ENCODE measurements at regions not wholly inside any gene's neighbourhood (a gene's known extent, or its start where the extent isn't known, plus 50 kb on each side); places are given as distances from the start of the nearest gene placed in this dataset.

DNA sequence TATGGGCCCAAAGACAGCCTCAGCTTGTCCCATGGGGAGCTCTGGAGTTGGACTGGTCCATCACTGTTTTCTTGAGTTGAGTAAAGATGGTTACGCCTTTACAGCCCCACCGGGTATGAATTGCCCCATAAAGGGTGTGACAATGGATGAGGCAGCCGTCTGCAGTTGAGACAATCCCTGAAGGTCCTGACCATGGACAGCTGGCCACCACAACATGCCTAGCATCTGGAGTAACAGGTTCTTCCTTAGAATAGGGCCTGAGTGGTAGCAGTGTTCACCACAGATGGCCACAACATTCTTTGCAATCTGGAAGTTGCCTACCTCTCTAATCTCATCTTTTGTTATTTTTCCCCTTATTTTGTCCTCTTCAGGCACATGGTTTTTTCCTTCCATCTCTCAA, 51.5 kb upstream of the HS3ST2 start:
- TF ChIP-seq, protein P1, sequence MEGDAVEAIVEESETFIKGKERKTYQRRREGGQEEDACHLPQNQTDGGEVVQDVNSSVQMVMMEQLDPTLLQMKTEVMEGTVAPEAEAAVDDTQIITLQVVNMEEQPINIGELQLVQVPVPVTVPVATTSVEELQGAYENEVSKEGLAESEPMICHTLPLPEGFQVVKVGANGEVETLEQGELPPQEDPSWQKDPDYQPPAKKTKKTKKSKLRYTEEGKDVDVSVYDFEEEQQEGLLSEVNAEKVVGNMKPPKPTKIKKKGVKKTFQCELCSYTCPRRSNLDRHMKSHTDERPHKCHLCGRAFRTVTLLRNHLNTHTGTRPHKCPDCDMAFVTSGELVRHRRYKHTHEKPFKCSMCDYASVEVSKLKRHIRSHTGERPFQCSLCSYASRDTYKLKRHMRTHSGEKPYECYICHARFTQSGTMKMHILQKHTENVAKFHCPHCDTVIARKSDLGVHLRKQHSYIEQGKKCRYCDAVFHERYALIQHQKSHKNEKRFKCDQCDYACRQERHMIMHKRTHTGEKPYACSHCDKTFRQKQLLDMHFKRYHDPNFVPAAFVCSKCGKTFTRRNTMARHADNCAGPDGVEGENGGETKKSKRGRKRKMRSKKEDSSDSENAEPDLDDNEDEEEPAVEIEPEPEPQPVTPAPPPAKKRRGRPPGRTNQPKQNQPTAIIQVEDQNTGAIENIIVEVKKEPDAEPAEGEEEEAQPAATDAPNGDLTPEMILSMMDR (IDR thresholded peaks at IDR 0.05; ENCODE audit: low read depth, low read length), result no peak
- DNase-seq (ENCODE audit: extremely low read depth, low read depth), result no peak

DNA sequence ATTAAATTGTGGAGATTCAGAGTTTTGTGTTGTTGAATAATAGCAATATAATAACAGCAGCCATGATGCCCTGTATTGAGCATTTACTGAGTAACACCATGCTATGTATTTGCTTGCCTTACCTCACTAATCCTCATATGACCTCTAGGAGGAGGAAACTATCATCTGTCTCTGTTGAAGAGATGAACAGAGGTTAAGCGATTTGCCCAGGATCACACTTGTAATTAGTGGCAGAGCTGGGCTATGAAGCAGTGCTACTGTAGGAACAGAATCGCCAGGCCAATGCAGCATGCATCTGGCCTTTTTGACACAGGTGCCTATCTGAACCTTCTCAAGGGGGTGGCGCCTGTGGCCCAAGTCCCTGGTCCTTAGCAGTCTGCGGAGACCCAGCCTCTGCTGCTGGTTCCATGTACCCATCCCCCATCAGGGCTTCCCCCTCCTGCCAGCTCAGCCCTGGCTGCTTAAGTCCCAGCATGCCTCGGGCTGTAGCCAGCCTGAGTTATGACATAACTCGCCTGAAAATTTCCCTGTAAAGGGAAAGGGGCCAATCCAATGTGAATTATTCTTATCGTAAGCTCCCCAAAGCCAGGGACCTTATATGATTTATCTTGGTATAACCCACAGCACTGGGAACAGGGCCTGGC, 50.4 kb upstream of the HS3ST2 start:
- TF ChIP-seq, protein P1 (IDR thresholded peaks at IDR 0.05; ENCODE audit: low read depth, low read length), result no peak
- DNase-seq (ENCODE audit: extremely low read depth, low read depth), result no peak

Measured in AG09319 (cell line).